GM23338 (cell line): ENCODE measurements at regions not wholly inside any gene's neighbourhood (a gene's known extent, or its start where the extent isn't known, plus 50 kb on each side); places are given as distances from the start of the nearest gene placed in this dataset.

Source experiments
- ATAC-seq: fragments of 200-7000 bp; cut with Tn5 transposase; 3 replicates; pipeline ENCODE4 v1.9.1; 2020
- DNase-seq: peaks from one replicate; pipeline ENCODE4 v3.0.0-alpha.2; 2015; ENCODE audit warnings: low spot score
- H2AFZ ChIP-seq: fragments of 200-600 bp; sonication (generic); 2 replicates; pipeline ENCODE4 v1.8.0; 2016; ENCODE audit warnings: antibody characterized with exemption, mild to moderate bottlenecking, moderate library complexity
- H3F3A ChIP-seq: fragments of 200-600 bp; sonication (generic); replicated peaks from 2 replicates; pipeline ENCODE4 v1.8.0; 2017; ENCODE audit warnings: antibody characterized with exemption, mixed run types, low read depth
- H3K27ac ChIP-seq: fragments of 200-600 bp; sonication (generic); 2 replicates; pipeline ENCODE4 v1.6.1; 2016; ENCODE audit warnings: low read depth
- H3K27me3 ChIP-seq: fragments of 200-600 bp; sonication (generic); 2 replicates; pipeline ENCODE4 v1.8.0; 2016; ENCODE audit warnings: mild to moderate bottlenecking, mixed run types, moderate library complexity; ENCODE audit not compliant: insufficient read depth
- H3K36me3 ChIP-seq: fragments of 200-600 bp; sonication (generic); 2 replicates; pipeline ENCODE4 v1.8.0; 2016; ENCODE audit warnings: mild to moderate bottlenecking; ENCODE audit not compliant: insufficient read depth
- H3K4me1 ChIP-seq: fragments of 200-600 bp; sonication (generic); 2 replicates; pipeline ENCODE4 v1.8.0; 2016; ENCODE audit warnings: mild to moderate bottlenecking, moderate library complexity; ENCODE audit not compliant: insufficient read depth
- H3K4me2 ChIP-seq: fragments of 200-600 bp; sonication (generic); 2 replicates; pipeline ENCODE4 v1.7.1; 2017; ENCODE audit warnings: mixed run types
- H3K4me3 ChIP-seq: fragments of 200-600 bp; sonication (generic); 2 replicates; pipeline ENCODE4 v1.6.1; 2016; ENCODE audit warnings: mixed run types
- H3K79me2 ChIP-seq: fragments of 200-600 bp; sonication (generic); replicated peaks from 2 replicates; pipeline ENCODE4 v1.8.0; 2017; ENCODE audit warnings: mild to moderate bottlenecking; ENCODE audit not compliant: insufficient read depth
- H3K9me2 ChIP-seq: fragments of 200-600 bp; sonication (generic); 2 replicates; pipeline ENCODE4 v1.8.0; 2017; ENCODE audit not compliant: insufficient read depth
- H4K20me1 ChIP-seq: fragments of 200-600 bp; sonication (generic); replicated peaks from 2 replicates; pipeline ENCODE4 v1.8.0; 2017; ENCODE audit warnings: mild to moderate bottlenecking; ENCODE audit not compliant: insufficient read depth
- H3K27ac Mint-ChIP-seq: 2 replicates; pipeline ENCODE4 v1.8.0; 2020; ENCODE audit warnings: inconsistent platforms, mild to moderate bottlenecking, moderate library complexity, mixed read lengths
- H3K27me3 Mint-ChIP-seq: 3 replicates; pipeline ENCODE4 v1.8.0; 2022; ENCODE audit warnings: low read depth, mild to moderate bottlenecking, moderate library complexity, mixed read lengths, inconsistent platforms; ENCODE audit not compliant: insufficient read depth, poor library complexity
- H3K36me3 Mint-ChIP-seq: 3 replicates; pipeline ENCODE4 v1.8.0; 2021; ENCODE audit warnings: low read depth, mild to moderate bottlenecking, inconsistent platforms, moderate library complexity, mixed read lengths
- H3K4me1 Mint-ChIP-seq: 3 replicates; pipeline ENCODE4 v1.8.0; 2020; ENCODE audit warnings: mild to moderate bottlenecking, inconsistent platforms, mixed read lengths
- H3K4me3 Mint-ChIP-seq: 3 replicates; pipeline ENCODE4 v1.8.0; 2021; ENCODE audit warnings: moderate library complexity, mild to moderate bottlenecking, inconsistent platforms, mixed read lengths
- H3K9me3 Mint-ChIP-seq: 3 replicates; pipeline ENCODE4 v1.8.0; 2020; ENCODE audit warnings: moderate library complexity, mild to moderate bottlenecking, inconsistent platforms, mixed read lengths
- CREB1 ChIP-seq: fragments of 250-450 bp; sonication (Bioruptor Pico); IDR thresholded peaks from 2 replicates; pipeline ENCODE4 v1.5.0; 2020; ENCODE audit warnings: low read depth, mild to moderate bottlenecking, moderate library complexity
- CTCF ChIP-seq, 2 experiments: fragments of 200-600 bp in 1 of 2; sonication (generic) in 1 of 2; conservative IDR thresholded peaks; 2 replicates each; pipeline versions ENCODE4 v1.5.1 to v1.6.1; 2016 to 2017; ENCODE audit warnings: antibody characterized with exemption in 2 of 2, low read depth in 2 of 2, mild to moderate bottlenecking in 2 of 2, moderate library complexity in 1 of 2
- EZH2 ChIP-seq: fragments of 200-600 bp; sonication (generic); IDR thresholded peaks from one replicate; pipeline ENCODE4 v1.8.0; 2017; ENCODE audit warnings: antibody characterized with exemption, mild to moderate bottlenecking, low read depth; ENCODE audit not compliant: unreplicated experiment
- JUNB ChIP-seq: IDR thresholded peaks from one replicate; pipeline ENCODE4 v1.6.1; 2016; ENCODE audit warnings: antibody characterized with exemption; ENCODE audit not compliant: unreplicated experiment
- NANOG ChIP-seq: IDR thresholded peaks from 2 replicates; pipeline ENCODE4 v1.6.1; 2016; ENCODE audit warnings: antibody characterized with exemption, borderline replicate concordance
- POLR2AphosphoS5 ChIP-seq: IDR thresholded peaks from 2 replicates; pipeline ENCODE4 v1.6.1; 2016; ENCODE audit warnings: antibody characterized with exemption, low read depth
- ZNF114 ChIP-seq: fragments of 250-450 bp; sonication (Bioruptor Pico); IDR thresholded peaks from 2 replicates; pipeline ENCODE4 v1.5.0; 2020; ENCODE audit warnings: mild to moderate bottlenecking, moderate library complexity
- ZNF331 ChIP-seq: fragments of 250-450 bp; sonication (Bioruptor Pico); IDR thresholded peaks from 2 replicates; pipeline ENCODE4 v1.5.0; 2020; ENCODE audit warnings: low read depth, mild to moderate bottlenecking, moderate library complexity
- TF ChIP-seq, protein P1 (sequence below): IDR thresholded peaks from one replicate; pipeline ENCODE4 v1.6.1; 2018; ENCODE audit warnings: antibody characterized with exemption; ENCODE audit not compliant: unreplicated experiment
- TF ChIP-seq, protein P2 (sequence below): IDR thresholded peaks from 2 replicates; pipeline ENCODE4 v1.6.1; 2016; ENCODE audit warnings: antibody characterized with exemption

- H3F3A ChIP-seq: no peaks in the 10 kb centered on the region
- Mint-ChIP-seq H3K36me3 (no peaks in the 10 kb centered on the region), H3K4me1 (no peaks in the 10 kb centered on the region), H3K27me3 (no peaks in the 10 kb centered on the region), H3K4me3 (no peak overlapping the region), H3K9me3 (no peaks in the 10 kb centered on the region; the same call in 2 of the 3 replicates), H3K27ac (no peak overlapping the region)
- H3K79me2 ChIP-seq: no peaks in the 10 kb centered on the region
- no peaks in the 10 kb centered on the region for H3K4me1 ChIP-seq
- no peaks in the 10 kb centered on the region for H3K36me3 ChIP-seq
- TF ChIP-seq CREB1 (CRISPR knock-in tag) (no peak), NANOG (no peak), CTCF (conservative IDR thresholded peaks at IDR 0.05; ENCODE audit: low read depth in 2 of 2) (no peak), ZNF114 (CRISPR knock-in tag) (no peak)
- TF ChIP-seq, protein P1, sequence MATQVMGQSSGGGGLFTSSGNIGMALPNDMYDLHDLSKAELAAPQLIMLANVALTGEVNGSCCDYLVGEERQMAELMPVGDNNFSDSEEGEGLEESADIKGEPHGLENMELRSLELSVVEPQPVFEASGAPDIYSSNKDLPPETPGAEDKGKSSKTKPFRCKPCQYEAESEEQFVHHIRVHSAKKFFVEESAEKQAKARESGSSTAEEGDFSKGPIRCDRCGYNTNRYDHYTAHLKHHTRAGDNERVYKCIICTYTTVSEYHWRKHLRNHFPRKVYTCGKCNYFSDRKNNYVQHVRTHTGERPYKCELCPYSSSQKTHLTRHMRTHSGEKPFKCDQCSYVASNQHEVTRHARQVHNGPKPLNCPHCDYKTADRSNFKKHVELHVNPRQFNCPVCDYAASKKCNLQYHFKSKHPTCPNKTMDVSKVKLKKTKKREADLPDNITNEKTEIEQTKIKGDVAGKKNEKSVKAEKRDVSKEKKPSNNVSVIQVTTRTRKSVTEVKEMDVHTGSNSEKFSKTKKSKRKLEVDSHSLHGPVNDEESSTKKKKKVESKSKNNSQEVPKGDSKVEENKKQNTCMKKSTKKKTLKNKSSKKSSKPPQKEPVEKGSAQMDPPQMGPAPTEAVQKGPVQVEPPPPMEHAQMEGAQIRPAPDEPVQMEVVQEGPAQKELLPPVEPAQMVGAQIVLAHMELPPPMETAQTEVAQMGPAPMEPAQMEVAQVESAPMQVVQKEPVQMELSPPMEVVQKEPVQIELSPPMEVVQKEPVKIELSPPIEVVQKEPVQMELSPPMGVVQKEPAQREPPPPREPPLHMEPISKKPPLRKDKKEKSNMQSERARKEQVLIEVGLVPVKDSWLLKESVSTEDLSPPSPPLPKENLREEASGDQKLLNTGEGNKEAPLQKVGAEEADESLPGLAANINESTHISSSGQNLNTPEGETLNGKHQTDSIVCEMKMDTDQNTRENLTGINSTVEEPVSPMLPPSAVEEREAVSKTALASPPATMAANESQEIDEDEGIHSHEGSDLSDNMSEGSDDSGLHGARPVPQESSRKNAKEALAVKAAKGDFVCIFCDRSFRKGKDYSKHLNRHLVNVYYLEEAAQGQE: no peak
- ATAC-seq (no peak), DNase-seq (no peak)
- no peaks in the 10 kb centered on the region for H3K27me3 ChIP-seq
- H3K4me3 ChIP-seq: no peak overlapping the region
- H3K4me2 ChIP-seq: no peak overlapping the region
- no peak overlapping the region for H2AFZ ChIP-seq
- no peaks in the 10 kb centered on the region for H4K20me1 ChIP-seq
- H3K27ac ChIP-seq: no peak overlapping the region
- peaks cover 2% of the 10 kb centered on the region; the same call in 1 of the 2 replicates for H3K9me2 ChIP-seq
Measured at GRCh38 chr4:127149086-127149485, 483.7 kb upstream of the INTU start.

DNA sequence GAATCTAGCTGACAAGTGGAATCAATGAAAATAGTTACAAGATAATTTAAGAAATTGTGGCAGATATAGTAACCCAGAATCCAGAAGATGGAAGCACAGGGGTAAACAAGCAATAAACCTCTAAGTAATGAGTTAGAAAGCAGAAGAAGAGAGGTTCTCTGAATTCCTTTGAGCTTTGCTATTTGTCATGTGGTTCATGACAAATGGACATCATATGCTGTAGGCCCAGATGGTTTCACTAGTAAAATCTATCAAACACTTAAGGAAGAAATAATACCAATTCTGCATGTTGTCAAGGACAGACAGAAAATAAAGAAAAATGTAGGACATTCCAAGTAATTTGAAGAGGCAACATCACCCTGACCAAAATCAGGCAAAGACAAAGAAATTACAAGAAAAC lies 480.8 kb upstream of the INTU start:
- DNase-seq: no peak
- Mint-ChIP-seq H3K27ac (no peak overlapping the region), H3K27me3 (no peaks in the 10 kb centered on the region), H3K36me3 (no peaks in the 10 kb centered on the region), H3K4me1 (no peaks in the 10 kb centered on the region), H3K9me3 (no peaks in the 10 kb centered on the region; the same call in 2 of the 3 replicates), H3K4me3 (no peak overlapping the region)
- H3F3A ChIP-seq: no peaks in the 10 kb centered on the region
- H4K20me1 ChIP-seq: no peaks in the 10 kb centered on the region
- H3K4me1 ChIP-seq: no peaks in the 10 kb centered on the region
- H3K36me3 ChIP-seq: no peaks in the 10 kb centered on the region
- H3K27me3 ChIP-seq: no peaks in the 10 kb centered on the region
- no peak overlapping the region for H3K27ac ChIP-seq
- no peak overlapping the region for H3K4me3 ChIP-seq
- no peaks in the 10 kb centered on the region for H3K79me2 ChIP-seq
- no peak overlapping the region for H3K4me2 ChIP-seq
- H3K9me2 ChIP-seq: peaks cover 2% of the 10 kb centered on the region; the same call in 1 of the 2 replicates
- no peak overlapping the region for H2AFZ ChIP-seq
- ATAC-seq: no peak
- TF ChIP-seq, protein P1: no peak
- TF ChIP-seq POLR2AphosphoS5: no peak
- TF ChIP-seq JUNB: no peak
- TF ChIP-seq, protein P2, sequence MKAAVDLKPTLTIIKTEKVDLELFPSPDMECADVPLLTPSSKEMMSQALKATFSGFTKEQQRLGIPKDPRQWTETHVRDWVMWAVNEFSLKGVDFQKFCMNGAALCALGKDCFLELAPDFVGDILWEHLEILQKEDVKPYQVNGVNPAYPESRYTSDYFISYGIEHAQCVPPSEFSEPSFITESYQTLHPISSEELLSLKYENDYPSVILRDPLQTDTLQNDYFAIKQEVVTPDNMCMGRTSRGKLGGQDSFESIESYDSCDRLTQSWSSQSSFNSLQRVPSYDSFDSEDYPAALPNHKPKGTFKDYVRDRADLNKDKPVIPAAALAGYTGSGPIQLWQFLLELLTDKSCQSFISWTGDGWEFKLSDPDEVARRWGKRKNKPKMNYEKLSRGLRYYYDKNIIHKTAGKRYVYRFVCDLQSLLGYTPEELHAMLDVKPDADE: no peak
- TF ChIP-seq EZH2: no peak
- TF ChIP-seq ZNF114 (CRISPR knock-in tag): no peak
- TF ChIP-seq ZNF331 (CRISPR knock-in tag): no peak
